Transverse colon (tissue), 4 donors: ENCODE measurements at regions not wholly inside any gene's neighbourhood (a gene's known extent, or its start where the extent isn't known, plus 50 kb on each side); places are given as distances from the start of the nearest gene placed in this dataset.

Experiments used
- DNase-seq: peaks from one replicate; pipeline ENCODE4 v3.0.0-alpha.2; 2019
- H3K27ac ChIP-seq, 4 donors: fragments of 200-600 bp; sonication (generic); 2 replicates each; pipeline ENCODE4 v1.5.1; 2016 to 2018; ENCODE audit warnings: inconsistent platforms in 4 of 4
- H3K27me3 ChIP-seq: fragments of 200-600 bp; sonication (generic); 2 replicates; pipeline ENCODE4 v1.5.1; 2017; ENCODE audit warnings: inconsistent platforms
- H3K36me3 ChIP-seq, 4 donors: fragments of 200-600 bp; sonication (generic); 2 replicates each; pipeline ENCODE4 v1.5.1; 2017 to 2019; ENCODE audit warnings: inconsistent platforms in 4 of 4
- H3K4me1 ChIP-seq, 4 donors: fragments of 200-600 bp; sonication (generic); 2 replicates each; pipeline ENCODE4 v1.5.1; 2017 to 2020; ENCODE audit warnings: inconsistent platforms in 4 of 4
- H3K4me3 ChIP-seq, 4 donors: fragments of 200-600 bp; sonication (generic); 1 replicate in 1 of 4; 2 replicates in 3 of 4; pipeline versions ENCODE4 v1.5.1 to v1.6.1; 2017 to 2019; ENCODE audit warnings: inconsistent platforms in 4 of 4
- H3K9me3 ChIP-seq, 2 donors: fragments of 200-600 bp; sonication (generic); 2 replicates each; pipeline ENCODE4 v1.5.1; 2017 to 2019; ENCODE audit warnings: inconsistent platforms in 2 of 2
- EP300 ChIP-seq: sonication (generic); formaldehyde crosslinking; IDR thresholded peaks from one replicate; pipeline ENCODE4 v1.6.1; 2017; ENCODE audit warnings: antibody characterized with exemption, low read depth
- POLR2A ChIP-seq: fragments of 450-650 bp; IDR thresholded peaks from one replicate; pipeline ENCODE4 v1.6.1; 2016; ENCODE audit warnings: antibody characterized with exemption, mild to moderate bottlenecking, moderate library complexity
- POLR2AphosphoS5 ChIP-seq, 3 donors: sonication (generic); formaldehyde crosslinking; IDR thresholded peaks; one replicate each; pipeline ENCODE4 v1.6.1; 2016; ENCODE audit warnings: antibody characterized with exemption in 3 of 3
- WGBS, 2 donors: methylation state at CpG; one replicate each; pipeline ENCODE4 v1.1.5; 2018; ENCODE audit warnings: low coverage in 1 of 2; 5-methylcytosine and 5-hydroxymethylcytosine counted together
- in situ Hi-C, 4 donors: fragments of 200-750 bp; cut with MboI; loops; one replicate each; pipeline versions ENCODE4 v1.15.0 to v1.15.1; 2017; ENCODE audit warnings: low sequenced_read_pairs in 3 of 4, low pct_ligation_motif_present in 1 of 4, low pct_unique_long_range_greater_than_20kb in 1 of 4
- intact Hi-C: fragments of 100-400 bp; cut with DNase I; formaldehyde crosslinking; loops from one replicate; pipeline ENCODE4 v1.15.1; 2023; ENCODE audit warnings: low total_unique reads
- TF ChIP-seq, protein P1 (sequence below), 5 experiments: fragments of 200-600 bp in 3 of 5; fragments of 450-650 bp in 2 of 5; sonication (generic) in 3 of 5; IDR thresholded peaks; 1 replicate in 2 of 5; 2 replicates in 3 of 5; pipeline ENCODE4 v1.5.1; 2016 to 2017; ENCODE audit warnings: antibody characterized with exemption in 5 of 5, inconsistent platforms in 3 of 5, mild to moderate bottlenecking in 2 of 5, moderate library complexity in 1 of 5

DNA sequence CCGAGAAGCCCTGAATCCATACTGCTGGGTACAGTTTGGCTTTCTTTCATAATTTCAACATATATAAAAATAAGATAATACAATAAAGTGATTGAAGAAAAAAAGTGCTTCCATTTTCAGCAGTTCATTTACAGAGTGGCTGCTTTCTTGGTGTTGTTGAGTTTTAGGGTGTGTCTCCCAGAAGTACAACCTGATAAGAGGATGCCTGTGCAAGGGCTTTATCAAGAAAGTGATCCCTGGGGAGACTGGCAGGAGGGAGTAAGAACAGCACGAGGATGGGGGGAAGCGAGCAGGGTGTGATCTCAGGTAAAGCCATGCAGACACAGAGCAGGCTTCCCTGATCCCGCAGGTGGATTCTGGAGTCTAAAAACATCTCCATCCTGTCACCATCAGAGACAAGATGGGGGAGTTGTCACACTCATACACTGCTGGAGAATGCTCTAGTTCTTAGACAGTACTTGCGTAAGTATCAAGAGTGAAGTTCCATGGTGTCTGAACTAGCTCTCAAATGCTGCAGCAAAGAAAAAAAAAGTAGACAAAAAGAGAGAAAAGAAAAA lies 395.9 kb downstream of the CDH26 start:
- intact Hi-C loops (no loop called here), in situ Hi-C loops (no loop called here)
- DNase-seq: no peak
- Histone ChIP-seq H3K36me3 (no peaks in the 10 kb centered on the region), H3K4me1 (no peaks in the 10 kb centered on the region), H3K4me3 (no peak overlapping the region), H3K27me3 (no peaks in the 10 kb centered on the region), H3K9me3 (no peaks in the 10 kb centered on the region), H3K27ac (no peak overlapping the region)
- 47 to 86% methylated on average over 1 to 5 of the region's 5 CpGs for WGBS, 2 donors
- TF ChIP-seq POLR2A (no peak), POLR2AphosphoS5 (IDR thresholded peaks at IDR 0.05) (no peak), EP300 (no peak)
- TF ChIP-seq, protein P1, sequence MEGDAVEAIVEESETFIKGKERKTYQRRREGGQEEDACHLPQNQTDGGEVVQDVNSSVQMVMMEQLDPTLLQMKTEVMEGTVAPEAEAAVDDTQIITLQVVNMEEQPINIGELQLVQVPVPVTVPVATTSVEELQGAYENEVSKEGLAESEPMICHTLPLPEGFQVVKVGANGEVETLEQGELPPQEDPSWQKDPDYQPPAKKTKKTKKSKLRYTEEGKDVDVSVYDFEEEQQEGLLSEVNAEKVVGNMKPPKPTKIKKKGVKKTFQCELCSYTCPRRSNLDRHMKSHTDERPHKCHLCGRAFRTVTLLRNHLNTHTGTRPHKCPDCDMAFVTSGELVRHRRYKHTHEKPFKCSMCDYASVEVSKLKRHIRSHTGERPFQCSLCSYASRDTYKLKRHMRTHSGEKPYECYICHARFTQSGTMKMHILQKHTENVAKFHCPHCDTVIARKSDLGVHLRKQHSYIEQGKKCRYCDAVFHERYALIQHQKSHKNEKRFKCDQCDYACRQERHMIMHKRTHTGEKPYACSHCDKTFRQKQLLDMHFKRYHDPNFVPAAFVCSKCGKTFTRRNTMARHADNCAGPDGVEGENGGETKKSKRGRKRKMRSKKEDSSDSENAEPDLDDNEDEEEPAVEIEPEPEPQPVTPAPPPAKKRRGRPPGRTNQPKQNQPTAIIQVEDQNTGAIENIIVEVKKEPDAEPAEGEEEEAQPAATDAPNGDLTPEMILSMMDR (IDR thresholded peaks at IDR 0.05): no peak

DNA sequence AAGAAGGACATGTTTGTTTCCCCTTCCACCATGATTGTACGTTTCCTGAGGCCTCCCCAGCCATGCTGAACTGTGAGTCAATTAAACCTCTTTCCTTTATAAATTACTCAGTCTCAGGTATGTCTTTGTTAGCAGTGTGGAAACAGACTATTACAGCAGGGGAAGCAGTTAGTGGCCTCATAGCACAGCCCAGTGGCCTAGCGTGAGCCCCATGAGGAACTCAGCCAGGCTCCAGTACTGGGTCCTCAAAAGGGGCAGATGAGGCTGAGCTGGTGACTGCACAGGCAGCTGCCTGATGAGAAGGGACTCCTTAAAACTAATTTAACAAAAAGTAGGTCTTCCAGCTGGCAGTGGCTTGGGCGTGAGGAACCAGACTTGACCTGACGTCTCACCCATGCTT lies 399.9 kb downstream of the CDH26 start:
- in situ Hi-C loops: no loop called here
- 76 to 89% methylated on average over 2 to 4 of the region's 4 CpGs for WGBS, 2 donors
- H3K4me1 ChIP-seq: no peaks in the 10 kb centered on the region
- intact Hi-C loops: no loop called here
- TF ChIP-seq POLR2A (no peak), EP300 (no peak), POLR2AphosphoS5 (IDR thresholded peaks at IDR 0.05) (no peak)
- TF ChIP-seq, protein P1 (IDR thresholded peaks at IDR 0.05): no peak
- H3K27ac ChIP-seq: no peak overlapping the region
- H3K9me3 ChIP-seq: no peaks in the 10 kb centered on the region
- no peaks in the 10 kb centered on the region for H3K27me3 ChIP-seq
- H3K4me3 ChIP-seq: no peak overlapping the region
- no peak for DNase-seq
- H3K36me3 ChIP-seq: no peaks in the 10 kb centered on the region

- 93 to 100% methylated on average over 1 to 5 of the region's 5 CpGs for WGBS, 2 donors
- DNase-seq: no peak
- intact Hi-C loops (no loop called here), in situ Hi-C loops (no loop called here)
- Histone ChIP-seq H3K36me3 (no peaks in the 10 kb centered on the region), H3K4me1 (no peaks in the 10 kb centered on the region), H3K9me3 (no peaks in the 10 kb centered on the region), H3K4me3 (no peak overlapping the region), H3K27ac (no peak overlapping the region), H3K27me3 (no peaks in the 10 kb centered on the region)
- TF ChIP-seq EP300: no peak
- TF ChIP-seq, protein P1 (IDR thresholded peaks at IDR 0.05): no peak
- TF ChIP-seq POLR2A: no peak
- TF ChIP-seq POLR2AphosphoS5 (IDR thresholded peaks at IDR 0.05): no peak
Measured at GRCh38 chr20:60359010-60359409, 400.8 kb downstream of the CDH26 start.

GRCh38 chr20:60361761-60362395 lies 403.7 kb downstream of the CDH26 start:
- H3K9me3 ChIP-seq: no peaks in the 10 kb centered on the region
- no peak overlapping the region for H3K27ac ChIP-seq
- H3K4me3 ChIP-seq: no peak overlapping the region
- H3K27me3 ChIP-seq: no peaks in the 10 kb centered on the region
- H3K4me1 ChIP-seq: no peaks in the 10 kb centered on the region
- no peak for TF ChIP-seq POLR2A
- TF ChIP-seq EP300: no peak
- TF ChIP-seq, protein P1 (IDR thresholded peaks at IDR 0.05): no peak
- TF ChIP-seq POLR2AphosphoS5 (IDR thresholded peaks at IDR 0.05): no peak
- 63 to 78% methylated on average over 5 to 10 of the region's 10 CpGs for WGBS, 2 donors
- H3K36me3 ChIP-seq: no peaks in the 10 kb centered on the region
- in situ Hi-C loops: no loop called here
- intact Hi-C loops: no loop called here
- DNase-seq: no peak
